ENCODE measurements at regions not wholly inside any gene's neighbourhood (a gene's known extent, or its start where the extent isn't known, plus 50 kb on each side); places are given as distances from the start of the nearest gene placed in this dataset.
"Not testable (repeated sequence)": the region's sequence is repeated elsewhere in the genome, so short reads cannot be mapped to it uniquely, and the experiment has no call there.

DNA sequence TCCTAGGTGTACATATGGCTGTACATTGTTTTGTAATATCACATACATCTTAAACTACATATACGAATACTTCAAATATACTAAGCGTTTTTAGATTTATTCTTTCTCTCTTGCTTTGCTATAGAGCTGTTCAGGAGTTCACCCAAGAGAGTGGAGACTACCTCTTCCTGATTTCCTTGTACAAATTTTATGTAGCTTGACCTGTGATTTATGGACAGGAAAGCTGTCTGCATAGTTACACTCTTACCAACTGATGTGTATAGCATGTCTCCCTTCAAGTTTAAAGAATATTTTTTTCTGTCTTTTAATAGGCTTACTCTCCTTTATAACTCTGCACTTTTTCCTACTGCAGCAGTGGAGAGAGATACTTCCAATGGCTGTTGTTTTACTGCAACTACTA, 428.7 kb downstream of the NDFIP2 start:
- no peak for DNase-seq

DNA sequence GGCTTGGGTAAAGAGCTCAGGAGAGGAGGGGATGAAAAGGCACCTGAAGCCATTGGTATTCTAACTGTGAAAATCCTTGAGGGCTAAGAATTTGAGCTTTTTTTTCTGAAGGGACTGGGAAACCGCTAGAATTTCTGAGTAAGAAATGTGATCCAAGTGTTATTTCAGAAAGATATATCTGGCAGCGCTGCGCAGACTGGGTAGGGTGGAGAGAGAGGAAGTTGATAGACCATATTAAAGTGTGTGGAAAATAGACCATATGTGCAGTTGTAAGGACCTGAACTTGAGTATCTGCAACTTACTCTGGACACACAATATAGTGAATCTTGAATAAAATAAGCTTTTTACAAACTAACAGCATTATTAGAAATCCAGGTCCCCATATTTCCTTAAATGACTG, 427.4 kb downstream of the NDFIP2 start:
- DNase-seq = no peak

DNA sequence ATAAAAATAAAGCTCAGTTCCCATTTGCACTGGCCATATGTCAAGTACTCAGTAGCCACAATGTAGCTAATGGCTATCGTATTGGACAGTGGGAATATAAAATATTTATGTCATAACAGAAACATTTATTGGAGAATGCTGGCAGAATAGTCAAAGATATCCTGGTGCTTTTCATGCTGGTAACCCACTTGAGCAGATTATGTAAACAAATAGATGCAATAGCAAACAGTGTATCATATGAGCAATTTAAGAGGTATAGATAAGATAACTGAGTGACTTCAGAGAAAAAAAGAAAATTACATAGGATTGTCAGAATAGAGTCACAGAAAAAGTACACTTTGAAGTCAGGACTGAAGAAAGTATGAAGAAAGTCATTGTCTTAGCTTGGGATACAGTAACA, 426.6 kb downstream of the NDFIP2 start:
- DNase-seq = no peak

DNA sequence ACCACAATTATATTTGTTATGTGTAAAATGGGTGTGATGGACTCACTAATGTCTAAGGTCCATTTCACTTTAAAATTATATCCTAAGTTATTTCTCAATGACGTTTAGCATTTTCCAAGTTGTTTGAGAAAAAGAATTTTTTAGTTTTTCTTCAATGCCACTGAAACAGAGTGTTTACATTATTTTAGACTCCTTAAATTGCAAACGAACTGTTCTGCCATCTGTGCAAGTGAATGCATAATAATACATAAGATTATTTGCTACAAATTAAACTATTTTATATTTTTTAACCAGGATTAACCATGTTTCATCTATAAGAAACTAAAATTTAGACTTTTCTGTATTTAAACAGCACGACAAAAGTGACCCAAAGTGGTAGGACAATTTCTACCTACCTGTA, 425.4 kb downstream of the NDFIP2 start:
- no peak for DNase-seq

- DNase-seq = no peak
Measured at GRCh38 chr13:79905018-79905417, 424.1 kb downstream of the NDFIP2 start.

DNA sequence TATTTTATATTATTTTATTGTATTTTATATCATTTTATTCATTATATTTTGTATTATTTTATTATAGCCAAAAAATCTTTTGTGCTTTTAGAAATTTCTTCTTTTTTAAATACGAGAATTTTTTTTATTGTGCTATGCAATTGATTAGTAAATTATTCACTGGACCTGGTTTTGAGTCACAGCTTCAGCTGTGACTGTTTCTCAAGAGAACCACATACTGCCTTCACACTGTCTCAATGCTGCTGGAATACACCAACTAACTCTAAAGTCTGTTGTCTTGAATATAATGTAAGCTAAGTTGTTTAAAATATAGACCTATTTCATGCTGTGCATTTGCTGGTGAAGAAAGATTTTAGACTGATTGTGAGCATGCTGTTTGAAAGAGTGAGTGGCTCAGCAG, 423.6 kb downstream of the NDFIP2 start:
- DNase-seq = no peak

DNA sequence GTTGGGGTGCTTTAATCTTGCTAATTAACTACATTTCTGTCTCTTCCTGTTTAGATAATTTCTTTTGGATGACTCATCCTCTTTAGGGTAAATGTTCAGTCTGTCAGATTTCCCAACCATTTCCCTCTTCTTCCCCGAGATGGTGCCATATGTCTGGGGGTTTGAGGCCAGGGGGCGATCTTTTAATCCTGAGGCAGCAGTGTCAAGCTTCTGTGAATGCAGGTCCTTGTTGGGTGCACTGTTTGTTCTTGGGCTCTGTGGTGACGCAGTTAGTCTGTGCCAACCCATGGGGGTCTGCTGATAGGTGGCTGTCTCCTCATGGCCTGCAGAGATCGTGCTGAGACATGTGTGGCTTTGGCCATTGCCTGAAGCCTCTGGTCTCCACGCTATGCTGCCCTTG, 420.4 kb downstream of the NDFIP2 start:
- DNase-seq = peak; percentile 13

- no peak for DNase-seq
Measured at GRCh38 chr13:79900356-79900755, 419.4 kb downstream of the NDFIP2 start.

DNA sequence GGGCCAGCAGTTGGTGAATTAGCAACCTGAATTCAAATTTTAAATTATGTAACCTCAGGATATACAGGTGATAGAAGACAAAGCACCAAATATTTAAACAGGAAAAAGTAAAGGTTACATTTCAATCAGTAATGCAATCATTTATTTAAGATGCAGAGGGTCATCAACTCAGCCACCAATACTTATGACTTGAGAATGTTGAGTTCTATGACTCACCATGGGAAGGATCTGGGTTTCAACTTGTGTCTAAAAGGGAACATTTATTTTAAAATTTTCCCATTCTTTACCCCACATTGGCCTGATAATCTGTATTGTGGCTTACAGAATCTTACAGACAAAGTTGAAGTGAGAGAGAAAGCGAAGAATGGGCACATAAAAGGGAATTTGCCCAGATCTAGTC, 418.0 kb downstream of the NDFIP2 start:
- no peak for DNase-seq

- no peak for DNase-seq
Measured at GRCh38 chr13:79898202-79898826, 417.4 kb downstream of the NDFIP2 start.

GRCh38 chr13:79896851-79897250, 415.9 kb downstream of the NDFIP2 start:
- DNase-seq = no peak

DNA sequence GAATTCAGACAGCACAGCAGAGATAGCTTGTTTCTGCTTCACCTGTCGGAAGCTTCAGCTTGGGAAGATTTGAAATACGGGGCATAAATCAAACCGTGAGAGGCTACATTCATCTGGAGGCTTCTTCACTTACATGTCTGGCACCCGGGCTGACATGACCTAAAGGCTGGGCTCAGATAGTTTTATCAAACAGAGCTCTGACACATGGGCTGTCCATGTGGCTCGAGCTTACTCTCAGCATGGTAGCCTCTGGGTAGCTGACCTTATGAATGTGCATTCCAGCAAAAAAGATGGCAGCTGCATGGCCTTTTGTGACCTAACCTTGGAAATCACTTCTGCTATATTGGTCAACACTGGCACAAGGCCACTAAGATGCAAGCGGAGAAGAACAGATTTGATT, 414.5 kb downstream of the NDFIP2 start:
- no peak for DNase-seq

DNA sequence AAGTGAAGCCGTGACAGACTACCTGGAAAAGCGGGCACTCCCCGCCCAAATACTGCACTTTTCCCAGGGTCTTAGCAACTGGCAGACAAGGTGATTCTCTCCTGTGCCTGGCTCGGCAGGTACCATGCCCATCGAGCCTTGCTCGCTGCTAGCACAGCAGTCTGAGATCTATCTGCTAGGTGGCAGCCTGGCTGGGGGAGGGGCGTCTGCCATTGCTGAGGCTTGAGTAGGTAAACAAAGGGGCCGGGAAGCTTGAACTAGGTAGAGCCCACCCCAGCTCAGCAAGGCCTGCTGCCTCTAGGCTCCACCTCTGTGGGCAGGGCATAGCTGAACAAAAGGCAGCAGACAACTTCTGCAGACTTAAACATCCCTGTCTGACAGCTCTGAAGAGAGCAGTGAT, 406.3 kb downstream of the NDFIP2 start:
- DNase-seq = not testable (repeated sequence)

DNA sequence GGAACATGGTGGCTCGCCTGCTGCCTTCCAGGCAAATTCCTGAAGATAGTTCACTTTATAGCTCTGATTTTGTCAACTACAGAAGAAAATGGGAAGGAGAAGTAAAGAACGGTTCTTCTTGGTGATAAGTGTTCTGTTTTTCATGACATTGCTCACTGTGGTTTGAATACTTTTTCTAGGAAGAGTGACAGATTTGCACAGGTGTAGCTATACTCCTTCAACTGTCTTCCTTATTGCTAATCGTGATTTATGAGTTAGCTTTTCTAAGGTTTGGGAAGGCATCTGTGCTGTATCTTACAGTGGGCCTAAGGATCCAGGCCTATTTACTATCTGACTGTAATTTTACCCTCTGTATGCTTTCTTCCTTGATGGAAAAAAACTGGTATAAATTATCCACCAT, 405.6 kb downstream of the NDFIP2 start:
- no peak for DNase-seq

DNA sequence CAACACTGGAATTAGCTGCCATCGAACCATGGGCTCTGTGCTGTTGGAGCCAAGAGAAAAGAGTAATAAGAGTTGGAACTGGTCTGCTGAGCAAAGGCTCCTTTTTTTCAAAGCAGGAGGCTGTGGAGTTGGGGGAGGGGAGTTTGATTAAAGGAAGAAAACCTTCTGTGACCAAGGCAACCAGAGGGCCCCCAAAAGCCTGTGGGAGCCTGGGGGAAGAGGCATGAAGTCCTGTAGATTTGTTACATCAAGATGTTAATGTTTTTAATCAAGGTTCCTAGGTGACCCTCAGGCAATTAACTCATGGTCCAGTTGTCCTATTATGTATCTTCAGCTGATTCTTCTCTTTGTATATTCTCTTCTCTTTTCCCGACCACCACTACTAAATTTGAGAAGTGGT, 403.9 kb downstream of the NDFIP2 start:
- DNase-seq = no peak

DNA sequence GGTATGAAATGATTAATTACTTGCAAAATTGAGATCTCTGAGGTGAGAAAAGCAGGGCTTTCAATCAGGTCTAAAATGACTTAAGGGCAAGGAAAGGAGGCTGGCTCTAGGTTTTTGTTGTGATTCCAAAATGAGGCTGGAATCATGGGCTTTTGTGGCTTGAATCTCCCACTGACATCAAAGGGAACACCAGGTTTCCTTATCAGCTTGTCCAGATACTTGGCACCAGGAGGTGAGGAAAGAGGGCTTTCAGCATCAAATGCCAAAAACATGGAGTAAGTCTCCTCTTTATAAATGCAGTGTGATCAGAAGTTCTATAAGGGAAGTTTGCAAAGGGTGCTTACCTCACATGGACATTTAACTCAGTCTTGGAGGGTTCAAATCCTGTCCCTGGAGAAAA, 402.3 kb downstream of the NDFIP2 start:
- DNase-seq = no peak

- no peak for DNase-seq
Measured at GRCh38 chr13:79880818-79881217, 399.9 kb downstream of the NDFIP2 start.

DNA sequence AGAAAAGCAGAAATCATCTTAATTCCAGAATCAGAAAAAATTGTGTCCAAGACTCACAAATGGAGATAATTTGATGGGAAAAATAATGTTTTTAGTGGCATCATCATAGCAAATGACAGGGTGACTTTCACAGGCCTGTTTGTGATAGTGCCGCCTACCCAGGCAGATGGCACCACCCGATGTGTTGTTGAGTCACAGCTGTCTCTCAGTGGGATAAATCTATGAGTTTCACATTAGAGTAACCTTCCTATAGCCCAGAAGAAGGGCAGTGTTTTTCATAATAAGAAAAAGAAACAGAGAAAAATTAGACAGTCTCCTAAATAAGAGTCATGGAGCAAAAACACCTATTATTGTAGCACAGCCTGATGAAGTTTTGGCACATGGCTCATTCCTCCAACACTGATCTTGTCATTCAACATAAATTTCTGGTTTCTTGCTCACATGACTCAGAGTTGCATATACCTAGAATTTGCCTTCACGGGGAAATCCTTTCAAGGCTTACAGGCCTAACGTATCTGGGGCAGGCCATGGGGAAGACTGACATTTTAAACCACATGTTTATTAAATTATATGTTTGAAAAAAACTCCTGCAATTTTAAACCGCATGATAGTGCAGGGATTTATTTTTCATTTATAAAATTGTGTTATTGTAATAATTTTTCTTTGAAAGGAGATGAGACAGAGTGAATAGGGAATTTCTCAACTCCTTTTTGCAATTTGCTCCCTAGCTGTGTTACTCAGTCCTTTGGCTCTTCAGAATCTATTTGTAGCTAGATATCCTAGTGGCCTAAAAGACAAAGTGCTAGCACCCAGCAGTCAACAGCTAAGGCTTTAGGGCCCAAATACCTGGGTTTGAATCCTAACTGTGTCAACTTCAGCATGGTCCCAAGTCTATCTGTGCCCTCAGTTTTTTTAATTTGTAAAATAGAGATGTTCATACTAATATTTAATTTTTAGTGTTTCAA, 393.7 kb downstream of the NDFIP2 start:
- DNase-seq = no peak

- no peak for DNase-seq
Measured at GRCh38 chr13:79871594-79871993, 390.6 kb downstream of the NDFIP2 start.

DNA sequence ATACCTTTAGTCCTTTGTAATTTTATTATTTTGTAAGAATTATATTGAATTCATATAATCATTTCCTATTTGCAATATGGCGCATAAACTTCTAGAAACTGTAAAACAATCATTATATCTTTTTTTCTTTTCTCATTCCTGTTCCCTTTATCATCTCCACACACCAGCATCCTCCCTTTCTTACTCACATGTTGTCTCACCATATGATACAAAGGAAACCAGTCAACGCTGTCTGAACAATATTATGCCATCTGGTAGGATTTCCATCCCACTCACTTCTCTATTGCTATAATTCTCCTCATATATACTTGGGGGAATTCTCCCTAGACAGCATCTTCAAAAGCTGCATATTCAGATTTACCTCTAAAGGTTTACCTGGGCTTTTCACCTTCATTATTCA, 389.8 kb downstream of the NDFIP2 start:
- DNase-seq = no peak

- DNase-seq = peak; percentile 64
Measured at GRCh38 chr13:79870123-79870522, 389.2 kb downstream of the NDFIP2 start.

DNA sequence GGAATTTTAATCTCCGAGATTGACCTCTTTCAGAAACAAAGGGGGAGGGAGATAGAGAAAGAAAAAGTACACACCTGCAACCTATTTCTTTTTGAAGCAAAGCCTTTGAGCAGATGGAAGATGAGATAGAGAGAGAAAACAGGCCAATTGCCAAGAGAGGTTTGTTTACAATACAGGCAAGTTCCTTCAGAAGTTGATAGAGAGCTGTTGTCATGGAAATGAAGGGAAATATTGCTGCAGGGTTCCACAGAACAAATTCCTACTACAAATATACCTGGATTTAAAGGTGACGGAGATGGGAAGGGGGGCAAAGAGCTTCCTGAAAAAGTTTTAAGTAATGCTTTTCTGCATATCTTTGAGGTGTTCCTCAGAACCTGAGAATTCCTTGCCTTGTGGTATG, 388.4 kb downstream of the NDFIP2 start:
- peak; percentile 76 for DNase-seq

DNA sequence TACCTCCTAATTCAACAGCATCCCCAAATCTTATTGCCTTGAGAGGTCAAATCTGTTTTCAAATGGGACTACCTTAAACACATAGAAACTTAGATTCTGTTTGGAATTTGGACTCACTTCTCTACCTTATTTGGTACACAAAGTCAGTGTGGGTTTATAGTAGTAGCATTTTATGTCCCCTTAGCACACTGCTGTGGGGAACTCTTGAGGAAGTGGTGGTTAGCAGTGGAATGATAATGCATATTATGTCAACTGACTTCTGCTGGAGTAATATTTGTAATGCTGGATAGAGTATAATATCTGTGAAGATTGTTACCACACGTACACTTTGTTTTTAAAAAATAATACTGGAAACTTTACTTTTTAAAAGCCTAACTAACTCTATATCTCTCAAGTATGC, 386.3 kb downstream of the NDFIP2 start:
- DNase-seq = no peak

- DNase-seq = no peak
Measured at GRCh38 chr13:79866436-79866835, 385.5 kb downstream of the NDFIP2 start.
